SK-N-SH treated with all-trans-retinoic acid at 6 μM for 48 hours (cell line): ENCODE measurements at regions not wholly inside any gene's neighbourhood (a gene's known extent, or its start where the extent isn't known, plus 50 kb on each side); places are given as distances from the start of the nearest gene placed in this dataset.

Experiments used
- CREB5 ChIP-seq: fragments of 250-450 bp; sonication (Bioruptor Pico); IDR thresholded peaks from 2 replicates; pipeline ENCODE4 v1.5.1; 2020; ENCODE audit warnings: low read depth, mild to moderate bottlenecking, moderate library complexity
- RARB ChIP-seq: fragments of 250-450 bp; sonication (Bioruptor Pico); IDR thresholded peaks from 2 replicates; pipeline ENCODE4 v1.8.0; 2021; ENCODE audit warnings: mild to moderate bottlenecking, moderate library complexity
- TCF4 ChIP-seq: fragments of 250-450 bp; sonication (Bioruptor Pico); IDR thresholded peaks from 2 replicates; pipeline ENCODE4 v1.8.0; 2021; ENCODE audit warnings: mild to moderate bottlenecking, moderate library complexity, borderline replicate concordance
- ZC3H10 ChIP-seq: fragments of 250-450 bp; sonication (Bioruptor Pico); IDR thresholded peaks from 2 replicates; pipeline ENCODE4 v1.5.1; 2021; ENCODE audit warnings: mild to moderate bottlenecking, moderate library complexity
- ZFP3 ChIP-seq: fragments of 250-450 bp; sonication (Bioruptor Pico); IDR thresholded peaks from 2 replicates; pipeline ENCODE4 v1.5.0; 2020; ENCODE audit warnings: mild to moderate bottlenecking, moderate library complexity
- ZFP30 ChIP-seq: fragments of 450-650 bp; formaldehyde crosslinking; IDR thresholded peaks from 2 replicates; pipeline ENCODE4 v1.5.0; 2022; ENCODE audit warnings: mild to moderate bottlenecking, moderate library complexity
- ZNF565 ChIP-seq: fragments of 450-650 bp; formaldehyde crosslinking; conservative IDR thresholded peaks from 2 replicates; pipeline ENCODE4 v1.5.0; 2020; ENCODE audit warnings: low read depth, mild to moderate bottlenecking, moderate library complexity
- TF ChIP-seq, protein P1 (sequence below): fragments of 250-450 bp; sonication (Bioruptor Pico); IDR thresholded peaks from 2 replicates; pipeline ENCODE4 v1.8.0; 2020; ENCODE audit warnings: mild to moderate bottlenecking, moderate library complexity, borderline replicate concordance
- TF ChIP-seq, protein P2 (sequence below): fragments of 250-450 bp; sonication (Bioruptor Pico); IDR thresholded peaks from 2 replicates; pipeline ENCODE4 v1.5.0; 2020; ENCODE audit warnings: mild to moderate bottlenecking, moderate library complexity
- TF ChIP-seq, protein P3 (sequence below): fragments of 250-450 bp; sonication (Bioruptor Pico); IDR thresholded peaks from 2 replicates; pipeline ENCODE4 v1.5.1; 2021; ENCODE audit warnings: mild to moderate bottlenecking, moderate library complexity

- TF ChIP-seq, protein P1, sequence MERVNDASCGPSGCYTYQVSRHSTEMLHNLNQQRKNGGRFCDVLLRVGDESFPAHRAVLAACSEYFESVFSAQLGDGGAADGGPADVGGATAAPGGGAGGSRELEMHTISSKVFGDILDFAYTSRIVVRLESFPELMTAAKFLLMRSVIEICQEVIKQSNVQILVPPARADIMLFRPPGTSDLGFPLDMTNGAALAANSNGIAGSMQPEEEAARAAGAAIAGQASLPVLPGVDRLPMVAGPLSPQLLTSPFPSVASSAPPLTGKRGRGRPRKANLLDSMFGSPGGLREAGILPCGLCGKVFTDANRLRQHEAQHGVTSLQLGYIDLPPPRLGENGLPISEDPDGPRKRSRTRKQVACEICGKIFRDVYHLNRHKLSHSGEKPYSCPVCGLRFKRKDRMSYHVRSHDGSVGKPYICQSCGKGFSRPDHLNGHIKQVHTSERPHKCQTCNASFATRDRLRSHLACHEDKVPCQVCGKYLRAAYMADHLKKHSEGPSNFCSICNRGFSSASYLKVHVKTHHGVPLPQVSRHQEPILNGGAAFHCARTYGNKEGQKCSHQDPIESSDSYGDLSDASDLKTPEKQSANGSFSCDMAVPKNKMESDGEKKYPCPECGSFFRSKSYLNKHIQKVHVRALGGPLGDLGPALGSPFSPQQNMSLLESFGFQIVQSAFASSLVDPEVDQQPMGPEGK (CRISPR knock-in tag) = no peak
- TF ChIP-seq, protein P2, sequence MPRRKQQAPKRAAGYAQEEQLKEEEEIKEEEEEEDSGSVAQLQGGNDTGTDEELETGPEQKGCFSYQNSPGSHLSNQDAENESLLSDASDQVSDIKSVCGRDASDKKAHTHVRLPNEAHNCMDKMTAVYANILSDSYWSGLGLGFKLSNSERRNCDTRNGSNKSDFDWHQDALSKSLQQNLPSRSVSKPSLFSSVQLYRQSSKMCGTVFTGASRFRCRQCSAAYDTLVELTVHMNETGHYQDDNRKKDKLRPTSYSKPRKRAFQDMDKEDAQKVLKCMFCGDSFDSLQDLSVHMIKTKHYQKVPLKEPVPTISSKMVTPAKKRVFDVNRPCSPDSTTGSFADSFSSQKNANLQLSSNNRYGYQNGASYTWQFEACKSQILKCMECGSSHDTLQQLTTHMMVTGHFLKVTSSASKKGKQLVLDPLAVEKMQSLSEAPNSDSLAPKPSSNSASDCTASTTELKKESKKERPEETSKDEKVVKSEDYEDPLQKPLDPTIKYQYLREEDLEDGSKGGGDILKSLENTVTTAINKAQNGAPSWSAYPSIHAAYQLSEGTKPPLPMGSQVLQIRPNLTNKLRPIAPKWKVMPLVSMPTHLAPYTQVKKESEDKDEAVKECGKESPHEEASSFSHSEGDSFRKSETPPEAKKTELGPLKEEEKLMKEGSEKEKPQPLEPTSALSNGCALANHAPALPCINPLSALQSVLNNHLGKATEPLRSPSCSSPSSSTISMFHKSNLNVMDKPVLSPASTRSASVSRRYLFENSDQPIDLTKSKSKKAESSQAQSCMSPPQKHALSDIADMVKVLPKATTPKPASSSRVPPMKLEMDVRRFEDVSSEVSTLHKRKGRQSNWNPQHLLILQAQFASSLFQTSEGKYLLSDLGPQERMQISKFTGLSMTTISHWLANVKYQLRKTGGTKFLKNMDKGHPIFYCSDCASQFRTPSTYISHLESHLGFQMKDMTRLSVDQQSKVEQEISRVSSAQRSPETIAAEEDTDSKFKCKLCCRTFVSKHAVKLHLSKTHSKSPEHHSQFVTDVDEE (CRISPR knock-in tag) = no peak
- TF ChIP-seq ZNF565 (CRISPR knock-in tag) = no peak
- TF ChIP-seq, protein P3, sequence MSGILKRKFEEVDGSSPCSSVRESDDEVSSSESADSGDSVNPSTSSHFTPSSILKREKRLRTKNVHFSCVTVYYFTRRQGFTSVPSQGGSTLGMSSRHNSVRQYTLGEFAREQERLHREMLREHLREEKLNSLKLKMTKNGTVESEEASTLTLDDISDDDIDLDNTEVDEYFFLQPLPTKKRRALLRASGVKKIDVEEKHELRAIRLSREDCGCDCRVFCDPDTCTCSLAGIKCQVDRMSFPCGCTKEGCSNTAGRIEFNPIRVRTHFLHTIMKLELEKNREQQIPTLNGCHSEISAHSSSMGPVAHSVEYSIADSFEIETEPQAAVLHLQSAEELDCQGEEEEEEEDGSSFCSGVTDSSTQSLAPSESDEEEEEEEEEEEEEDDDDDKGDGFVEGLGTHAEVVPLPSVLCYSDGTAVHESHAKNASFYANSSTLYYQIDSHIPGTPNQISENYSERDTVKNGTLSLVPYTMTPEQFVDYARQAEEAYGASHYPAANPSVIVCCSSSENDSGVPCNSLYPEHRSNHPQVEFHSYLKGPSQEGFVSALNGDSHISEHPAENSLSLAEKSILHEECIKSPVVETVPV (CRISPR knock-in tag) = no peak
- TF ChIP-seq ZFP3 = no peak
- TF ChIP-seq ZFP30 = no peak
- TF ChIP-seq RARB = no peak
- TF ChIP-seq CREB5 (CRISPR knock-in tag) = no peak
- TF ChIP-seq ZC3H10 (CRISPR knock-in tag) = no peak
- no peak for TF ChIP-seq TCF4 (CRISPR knock-in tag)
Observed at GRCh38 chr1:147390185-147390542, 147.7 kb downstream of the CHD1L start.
